HepG2 (cell line): ENCODE measurements at regions not wholly inside any gene's neighbourhood (a gene's known extent, or its start where the extent isn't known, plus 50 kb on each side); places are given as distances from the start of the nearest gene placed in this dataset.

ENCODE experiments used
- ATAC-seq: fragments of 200-7000 bp; cut with Tn5 transposase; 3 replicates; pipeline ENCODE4 v1.9.1; 2020; ENCODE audit warnings: mild to moderate bottlenecking, moderate library complexity
- BruUV-seq: library from RNA; stranded (reverse); fragments of 400-500 nt; replicated peaks from 2 replicates; lab custom pipeline; 2021; lab: Mats Ljungman, UMichigan
- CTCF ChIA-PET: fragments of 300-600 bp; formaldehyde crosslinking; extraction: SDS; loops from one replicate; lab custom pipeline; 2021; ENCODE audit warnings: low total read pairs, inconsistent platforms, low intra/inter-chr PET ratio; lab: Yijun Ruan, JAX
- POLR2A ChIA-PET: fragments of 350-600 bp; sonication (Branson Sonifier 250); formaldehyde crosslinking; loops from one replicate; lab custom pipeline; 2020; ENCODE audit warnings: antibody characterized with exemption, inconsistent platforms; lab: Yijun Ruan, JAX
- DNase-seq: peaks from one replicate; pipeline ENCODE4 v3.0.0-alpha.2; 2015; ENCODE audit warnings: low spot score
- FAIRE-seq: peaks from 3 replicates; lab custom pipeline; 2011; peaks lifted over from hg19 to GRCh38; lab: Jason Lieb, UNC
- H2AFZ ChIP-seq: one replicate; pipeline ENCODE4 v1.6.1; 2011; ENCODE audit warnings: low read length, inconsistent platforms
- H3K27ac ChIP-seq: fragments of 300-600 bp; 3 replicates; pipeline ENCODE4 v1.8.0; 2011; ENCODE audit warnings: mixed run types, mild to moderate bottlenecking, mixed read lengths, low read length, inconsistent platforms; ENCODE audit not compliant: insufficient read depth; ENCODE audit errors: extremely low read length
- H3K27me3 ChIP-seq, 2 experiments: fragments of 200-600 bp in 1 of 2; 2 replicates in 1 of 2; 3 replicates in 1 of 2; pipeline versions ENCODE4 v1.6.0 to v1.8.0; 2011; ENCODE audit warnings: low read length in 2 of 2, mild to moderate bottlenecking in 2 of 2, moderate library complexity in 2 of 2, inconsistent platforms in 1 of 2; ENCODE audit not compliant: insufficient read depth in 2 of 2, control insufficient read depth in 1 of 2
- H3K36me3 ChIP-seq, 2 experiments: fragments of 200-600 bp in 1 of 2; replicated peaks in 1 of 2; 2 replicates in 1 of 2; 3 replicates in 1 of 2; pipeline versions ENCODE4 v1.5.1 to v1.8.0; 2011; ENCODE audit warnings: low read length in 2 of 2, inconsistent platforms in 1 of 2; ENCODE audit not compliant: insufficient read depth in 2 of 2, control insufficient read depth in 1 of 2
- H3K4me1 ChIP-seq: 2 replicates; pipeline ENCODE4 v1.5.1; 2012; ENCODE audit warnings: low read length, inconsistent platforms; ENCODE audit not compliant: insufficient read depth
- H3K4me2 ChIP-seq: 2 replicates; pipeline ENCODE4 v1.6.0; 2011; ENCODE audit warnings: low read depth, low read length, inconsistent platforms
- H3K4me3 ChIP-seq, 3 experiments: fragments of 200-600 bp in 1 of 3; sonication (generic), shearing (Covaris generic) in 1 of 3; replicated peaks in 1 of 3; 2 replicates each; pipeline ENCODE4 v1.5.1; 2011 to 2016; ENCODE audit warnings: low read length in 3 of 3, inconsistent platforms in 2 of 3, low read depth in 2 of 3, mild to moderate bottlenecking in 2 of 3, control low read depth in 1 of 3, mixed read lengths in 1 of 3; ENCODE audit not compliant: insufficient read depth in 1 of 3
- H3K79me2 ChIP-seq: one replicate; pipeline ENCODE4 v1.6.1; 2011; ENCODE audit warnings: low read length, inconsistent platforms; ENCODE audit not compliant: insufficient read depth
- H3K9ac ChIP-seq: 2 replicates; pipeline ENCODE4 v1.6.0; 2011; ENCODE audit warnings: mild to moderate bottlenecking, low read depth, low read length, inconsistent platforms; ENCODE audit not compliant: insufficient read depth
- H3K9me3 ChIP-seq: 2 replicates; pipeline ENCODE4 v1.5.1; 2012; ENCODE audit warnings: mild to moderate bottlenecking, low read length
- H4K20me1 ChIP-seq: 2 replicates; pipeline ENCODE4 v1.6.0; 2011; ENCODE audit warnings: inconsistent platforms, mild to moderate bottlenecking, low read length, moderate library complexity; ENCODE audit not compliant: insufficient read depth
- ARID2 ChIP-seq: sonication (generic); formaldehyde crosslinking; IDR thresholded peaks from 2 replicates; pipeline ENCODE4 v1.8.1; 2022; ENCODE audit warnings: mild to moderate bottlenecking, missing genetic modification reagents, borderline replicate concordance
- HOXD1 ChIP-seq: sonication (generic); formaldehyde crosslinking; IDR thresholded peaks from 2 replicates; pipeline ENCODE4 v1.5.0; 2020; ENCODE audit warnings: missing genetic modification reagents
- POGZ ChIP-seq: sonication (generic); formaldehyde crosslinking; IDR thresholded peaks from 2 replicates; pipeline ENCODE4 v1.4.0; 2020; ENCODE audit warnings: mild to moderate bottlenecking, missing genetic modification reagents
- ZKSCAN5 ChIP-seq: sonication (generic); formaldehyde crosslinking; IDR thresholded peaks from 2 replicates; pipeline ENCODE4 v1.5.1; 2020; ENCODE audit warnings: mild to moderate bottlenecking, missing genetic modification reagents
- ZNF224 ChIP-seq: sonication (generic); formaldehyde crosslinking; IDR thresholded peaks from 2 replicates; pipeline ENCODE4 v1.5.0; 2020; ENCODE audit warnings: mild to moderate bottlenecking, missing genetic modification reagents
- ZNF781 ChIP-seq: sonication (generic); formaldehyde crosslinking; IDR thresholded peaks from 2 replicates; pipeline ENCODE4 v1.5.1; 2020; ENCODE audit warnings: borderline replicate concordance, mild to moderate bottlenecking, missing genetic modification reagents; ENCODE audit errors: not compliant biosample characterization
- WGBS: methylation state at CpG from one replicate; pipeline ENCODE4 v1.1.6; 2017; ENCODE audit warnings: low lambda C conversion rate; 5-methylcytosine and 5-hydroxymethylcytosine counted together
- in situ Hi-C: cut with HindIII; loops from 2 replicates; pipeline ENCODE4 v1.10.0; 2017; ENCODE audit warnings: low pct_unique_long_range_greater_than_20kb; ENCODE audit not compliant: extremely low pct_ligation_motif_present
- intact Hi-C: fragments of 100-400 bp; cut with micrococcal nuclease; formaldehyde crosslinking; loops from one replicate; pipeline ENCODE4 v1.10.0; 2022; ENCODE audit not compliant: unreplicated experiment
- TF ChIP-seq, protein P1 (sequence below): sonication (generic); formaldehyde crosslinking; IDR thresholded peaks from 2 replicates; pipeline ENCODE4 v1.8.1; 2023; ENCODE audit warnings: missing genetic modification reagents, inconsistent platforms, borderline replicate concordance
- TF ChIP-seq, protein P2 (sequence below): sonication (generic); formaldehyde crosslinking; IDR thresholded peaks from 2 replicates; pipeline ENCODE4 v1.5.0; 2020; ENCODE audit warnings: missing genetic modification reagents

DNA sequence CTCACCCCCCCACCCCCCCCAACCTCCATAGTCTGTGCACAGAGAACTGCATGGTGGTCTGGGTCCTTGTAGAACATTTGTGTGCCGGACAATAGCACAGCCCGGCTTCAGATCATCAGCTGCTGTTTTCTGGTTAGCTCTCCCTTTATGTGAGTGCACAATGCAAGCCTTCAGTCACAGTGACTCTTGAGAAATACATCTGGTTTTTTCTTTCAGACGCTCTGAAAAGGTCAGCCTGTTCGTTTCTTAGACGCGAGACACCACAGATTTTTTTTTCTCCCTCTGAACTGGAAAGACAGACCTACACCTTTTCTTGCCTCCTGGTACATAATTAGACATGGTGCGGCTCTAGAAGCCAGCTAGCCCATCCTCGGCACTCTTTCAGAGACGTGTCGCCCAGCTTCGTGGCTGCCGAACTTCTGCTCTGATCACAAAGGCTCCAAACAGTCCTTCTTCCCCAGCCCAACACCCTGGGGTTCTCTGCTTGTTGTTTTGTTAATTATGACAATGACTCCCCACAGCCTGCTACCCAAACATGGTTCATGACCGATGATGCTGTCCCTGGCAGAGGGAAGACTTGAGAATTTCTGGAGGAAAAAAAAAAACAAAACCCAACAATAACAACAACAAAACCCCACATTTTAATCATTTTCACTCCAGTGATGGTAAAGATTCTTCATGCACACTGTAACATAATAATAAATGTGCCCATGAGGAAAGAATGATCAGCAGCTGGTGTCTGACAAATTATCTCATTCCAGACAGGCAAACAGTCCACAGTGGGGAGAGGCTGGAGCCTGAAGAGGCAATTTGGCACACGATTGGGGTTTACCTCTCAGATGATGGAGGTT lies 241.4 kb upstream of the ZNF462 start:
- ChIA-PET CTCF (no interaction called here), POLR2A (no interaction called here)
- DNase-seq (no peak), FAIRE-seq (no peak), ATAC-seq (no peak)
- no TSS peak for BruUV-seq
- no peaks in the 10 kb centered on the region; a peak in 2 of 5 replicates for H3K27me3 ChIP-seq
- H3K79me2 ChIP-seq, result no peaks in the 10 kb centered on the region
- no peak overlapping the region for H3K4me2 ChIP-seq
- H3K4me1 ChIP-seq, result no peaks in the 10 kb centered on the region
- no peak overlapping the region for H3K27ac ChIP-seq
- no peaks in the 10 kb centered on the region for H4K20me1 ChIP-seq
- TF ChIP-seq ARID2 (CRISPR knock-in tag), result no peak
- no peak for TF ChIP-seq ZNF781 (CRISPR knock-in tag)
- no peak for TF ChIP-seq HOXD1 (CRISPR knock-in tag)
- TF ChIP-seq, protein P1, sequence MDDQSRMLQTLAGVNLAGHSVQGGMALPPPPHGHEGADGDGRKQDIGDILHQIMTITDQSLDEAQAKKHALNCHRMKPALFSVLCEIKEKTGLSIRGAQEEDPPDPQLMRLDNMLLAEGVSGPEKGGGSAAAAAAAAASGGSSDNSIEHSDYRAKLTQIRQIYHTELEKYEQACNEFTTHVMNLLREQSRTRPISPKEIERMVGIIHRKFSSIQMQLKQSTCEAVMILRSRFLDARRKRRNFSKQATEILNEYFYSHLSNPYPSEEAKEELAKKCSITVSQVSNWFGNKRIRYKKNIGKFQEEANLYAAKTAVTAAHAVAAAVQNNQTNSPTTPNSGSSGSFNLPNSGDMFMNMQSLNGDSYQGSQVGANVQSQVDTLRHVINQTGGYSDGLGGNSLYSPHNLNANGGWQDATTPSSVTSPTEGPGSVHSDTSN (CRISPR knock-in tag), result no peak
- no peak for TF ChIP-seq POGZ (CRISPR knock-in tag)
- TF ChIP-seq ZKSCAN5 (CRISPR knock-in tag), result no peak
- TF ChIP-seq, protein P2, sequence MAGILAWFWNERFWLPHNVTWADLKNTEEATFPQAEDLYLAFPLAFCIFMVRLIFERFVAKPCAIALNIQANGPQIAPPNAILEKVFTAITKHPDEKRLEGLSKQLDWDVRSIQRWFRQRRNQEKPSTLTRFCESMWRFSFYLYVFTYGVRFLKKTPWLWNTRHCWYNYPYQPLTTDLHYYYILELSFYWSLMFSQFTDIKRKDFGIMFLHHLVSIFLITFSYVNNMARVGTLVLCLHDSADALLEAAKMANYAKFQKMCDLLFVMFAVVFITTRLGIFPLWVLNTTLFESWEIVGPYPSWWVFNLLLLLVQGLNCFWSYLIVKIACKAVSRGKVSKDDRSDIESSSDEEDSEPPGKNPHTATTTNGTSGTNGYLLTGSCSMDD (CRISPR knock-in tag), result no peak
- TF ChIP-seq ZNF224 (CRISPR knock-in tag), result no peak
- no peaks in the 10 kb centered on the region for H3K36me3 ChIP-seq
- H3K9me3 ChIP-seq, result no peaks in the 10 kb centered on the region
- no peak overlapping the region for H2AFZ ChIP-seq
- WGBS, result 31% methylated on average over 14 of the region's 14 CpGs
- in situ Hi-C loops (no loop called here), intact Hi-C loops (no loop called here)
- H3K9ac ChIP-seq, result no peak overlapping the region
- no peak overlapping the region for H3K4me3 ChIP-seq
